ENCODE measurements at regions not wholly inside any gene's neighbourhood (a gene's known extent, or its start where the extent isn't known, plus 50 kb on each side); places are given as distances from the start of the nearest gene placed in this dataset.

- H2BK5ac ChIP-seq (ENCODE audit: low read depth, low read length): no peak overlapping the region
- no peaks in the 10 kb centered on the region for H4K20me1 ChIP-seq (replicated peaks in 1 of 2; ENCODE audit: control insufficient read depth in 1 of 2, insufficient read depth in 2 of 2, low read length in 2 of 2)
- no peak overlapping the region for H3K23ac ChIP-seq (ENCODE audit: insufficient read length)
- H3K9ac ChIP-seq (replicated peaks in 1 of 4; ENCODE audit: extremely low read depth in 1 of 4, low read depth in 3 of 4, low read length in 3 of 4): no peak overlapping the region
- no peaks in the 10 kb centered on the region; the same call in 1 of the 2 replicates for H3K23me2 ChIP-seq (ENCODE audit: low read depth, low read length)
- no peak overlapping the region for H2BK12ac ChIP-seq (ENCODE audit: low read depth, low read length)
- CTCF ChIA-PET (ENCODE audit: partially characterized antibody): no interaction called here
- H3K18ac ChIP-seq (ENCODE audit: extremely low read depth, low read length): no peak overlapping the region
- no peak overlapping the region for H3K4me3 ChIP-seq (ENCODE audit: extremely low read depth in 1 of 4, insufficient read depth in 2 of 4, low read depth in 3 of 4, low read length in 4 of 4)
- no peak for TF ChIP-seq NANOG (IDR thresholded peaks at IDR 0.05; ENCODE audit: insufficient read depth, low read depth, low read length, poor library complexity, severe bottlenecking)
- H2BK15ac ChIP-seq (ENCODE audit: low read length): no peak overlapping the region
- H3K27me3 ChIP-seq (replicated peaks in 1 of 4; ENCODE audit: control insufficient read depth in 3 of 4, extremely low read depth in 1 of 4, insufficient read depth in 3 of 4, low read length in 3 of 4): no peaks in the 10 kb centered on the region
- DNase-seq (ENCODE audit: low read depth in 1 of 2, low spot score in 2 of 2): no peak
- POLR2A ChIA-PET (ENCODE audit: partially characterized antibody): interaction anchor here (1.1 kb wide), 1 partner anchor 92 kb away, joined by 3 read pairs; no protein-coding TSS in a partner anchor
- H3K79me1 ChIP-seq (ENCODE audit: low read depth, low read length): no peaks in the 10 kb centered on the region
- H3K9me3 ChIP-seq (ENCODE audit: insufficient read depth in 2 of 2, low read depth in 1 of 2, low read length in 1 of 2): no peaks in the 10 kb centered on the region
- no peak overlapping the region for H4K91ac ChIP-seq (replicated peaks; ENCODE audit: insufficient read length, low read length)
- H3K14ac ChIP-seq (ENCODE audit: insufficient read length): no peak overlapping the region
- no peak overlapping the region for H4K8ac ChIP-seq (ENCODE audit: extremely low read depth, insufficient read depth, low read length)
- no peak overlapping the region for H3K4me2 ChIP-seq (ENCODE audit: insufficient read depth in 1 of 2, low read depth in 2 of 2, low read length in 2 of 2)
- H2AFZ ChIP-seq (ENCODE audit: low read length): no peak overlapping the region
- H2BK20ac ChIP-seq (ENCODE audit: low read length): no peak overlapping the region
- H3K79me2 ChIP-seq (ENCODE audit: control insufficient read depth in 1 of 2, insufficient read depth in 2 of 2, low read length in 2 of 2): no peaks in the 10 kb centered on the region
- H3K56ac ChIP-seq (replicated peaks; ENCODE audit: insufficient read length, low read depth, low read length): no peak overlapping the region
- H3K4ac ChIP-seq (replicated peaks; ENCODE audit: insufficient read length, low read depth, low read length): no peak overlapping the region
- 79% methylated on average over 3 of the region's 3 CpGs; no CpG with 5 or more reads in 1 of the 2 experiments for WGBS, 2 experiments (ENCODE audit: extremely low coverage in 1 of 2, insufficient coverage in 1 of 2, insufficient read length in 1 of 2, insufficient replicate concordance in 2 of 2, low coverage in 1 of 2, low lambda C conversion rate in 2 of 2, missing lambda C conversion rate in 1 of 2)
- FAIRE-seq: no peak
- H3K27ac ChIP-seq (ENCODE audit: low read depth, low read length): no peak overlapping the region; the same call in 1 of the 2 replicates
- H3K4me1 ChIP-seq (replicated peaks in 1 of 4; ENCODE audit: control insufficient read depth in 3 of 4, insufficient read depth in 4 of 4, low read length in 3 of 4): 0 out of 7 replicates have a peak, but pooled peaks cover 0 to 3% (median 0%) of the 10 kb centered on the region in 4 experiments
- no peak overlapping the region for H2BK120ac ChIP-seq (replicated peaks; ENCODE audit: low read depth, low read length)
- H4K5ac ChIP-seq (ENCODE audit: insufficient read length, low read depth, low read length): no peak overlapping the region
- 0 out of 8 replicates have a peak, but pooled peaks cover 0 to 3% (median 0%) of the 10 kb centered on the region in 4 experiments for H3K36me3 ChIP-seq (ENCODE audit: control insufficient read depth in 2 of 4, insufficient read depth in 4 of 4, low read length in 3 of 4)
- no peak overlapping the region for H2AK5ac ChIP-seq (ENCODE audit: low read depth, low read length)
Observed at GRCh38 chr9:87016681-87017080, 69.4 kb upstream of the GAS1 start.
